ENCODE measurements at regions not wholly inside any gene's neighbourhood (a gene's known extent, or its start where the extent isn't known, plus 50 kb on each side); places are given as distances from the start of the nearest gene placed in this dataset.

- Histone ChIP-seq H3K9ac (ENCODE audit: low read length in 3 of 3) (no peak overlapping the region), H3K4me1 (ENCODE audit: control insufficient read depth in 2 of 3, insufficient read depth in 2 of 3, low read depth in 1 of 3, low read length in 3 of 3) (no peaks in the 10 kb centered on the region), H3K4me3 (ENCODE audit: low read length in 3 of 3) (no peak overlapping the region), H3K27ac (ENCODE audit: low read depth in 2 of 2, low read length in 2 of 2) (no peak overlapping the region), H3K27me3 (ENCODE audit: control insufficient read depth, insufficient read depth, low read length) (no peaks in the 10 kb centered on the region), H3K36me3 (ENCODE audit: control insufficient read depth in 2 of 3, insufficient read depth in 3 of 3, low read length in 3 of 3) (no peaks in the 10 kb centered on the region), H3K9me3 (ENCODE audit: control insufficient read depth in 2 of 3, insufficient read depth in 1 of 3, low read length in 3 of 3) (no peaks in the 10 kb centered on the region)
- intact Hi-C loops (cut with DNase I): no loop called here
- DNase-seq (no peak), FAIRE-seq (no peak)
- no peak for TF ChIP-seq CTCF (IDR thresholded peaks at IDR 0.05; ENCODE audit: borderline replicate concordance, extremely low read depth, insufficient read depth)
Measured at GRCh38 chr4:127425202-127425845, 207.4 kb upstream of the INTU start.

GRCh38 chr4:127425851-127426250 is 206.9 kb upstream of the INTU start:
- no peak for DNase-seq
- Histone ChIP-seq H3K4me1 (ENCODE audit: control insufficient read depth in 2 of 3, insufficient read depth in 2 of 3, low read depth in 1 of 3, low read length in 3 of 3) (no peaks in the 10 kb centered on the region), H3K27me3 (ENCODE audit: control insufficient read depth, insufficient read depth, low read length) (no peaks in the 10 kb centered on the region), H3K27ac (ENCODE audit: low read depth in 2 of 2, low read length in 2 of 2) (no peak overlapping the region), H3K9ac (ENCODE audit: low read length in 3 of 3) (no peak overlapping the region), H3K36me3 (ENCODE audit: control insufficient read depth in 2 of 3, insufficient read depth in 3 of 3, low read length in 3 of 3) (no peaks in the 10 kb centered on the region), H3K9me3 (ENCODE audit: control insufficient read depth in 2 of 3, insufficient read depth in 1 of 3, low read length in 3 of 3) (no peaks in the 10 kb centered on the region), H3K4me3 (ENCODE audit: low read length in 3 of 3) (no peak overlapping the region)
- intact Hi-C loops (cut with DNase I): no loop called here
- no peak for FAIRE-seq
- no peak for TF ChIP-seq CTCF (IDR thresholded peaks at IDR 0.05; ENCODE audit: borderline replicate concordance, extremely low read depth, insufficient read depth)

- FAIRE-seq (no peak), DNase-seq (no peak)
- no peak overlapping the region for H3K4me3 ChIP-seq (ENCODE audit: low read length in 3 of 3)
- intact Hi-C loops (cut with DNase I): no loop called here
- no peak overlapping the region for H3K27ac ChIP-seq (ENCODE audit: low read depth in 2 of 2, low read length in 2 of 2)
- no peaks in the 10 kb centered on the region for H3K36me3 ChIP-seq (ENCODE audit: control insufficient read depth in 2 of 3, insufficient read depth in 3 of 3, low read length in 3 of 3)
- no peaks in the 10 kb centered on the region for H3K9me3 ChIP-seq (ENCODE audit: control insufficient read depth in 2 of 3, insufficient read depth in 1 of 3, low read length in 3 of 3)
- H3K27me3 ChIP-seq (ENCODE audit: control insufficient read depth, insufficient read depth, low read length): no peaks in the 10 kb centered on the region
- TF ChIP-seq CTCF (IDR thresholded peaks at IDR 0.05; ENCODE audit: borderline replicate concordance, extremely low read depth, insufficient read depth): no peak
- H3K9ac ChIP-seq (ENCODE audit: low read length in 3 of 3): no peak overlapping the region
- peaks cover 0 to 7% (median 0%) of the 10 kb centered on the region in 3 donors for H3K4me1 ChIP-seq (ENCODE audit: control insufficient read depth in 2 of 3, insufficient read depth in 2 of 3, low read depth in 1 of 3, low read length in 3 of 3)
Measured at GRCh38 chr4:127441571-127441970, 191.2 kb upstream of the INTU start.

GRCh38 chr4:127445471-127445870 is 187.3 kb upstream of the INTU start:
- H3K4me1 ChIP-seq (ENCODE audit: control insufficient read depth in 2 of 3, insufficient read depth in 2 of 3, low read depth in 1 of 3, low read length in 3 of 3): peaks cover 0 to 7% (median 0%) of the 10 kb centered on the region in 3 donors
- no peaks in the 10 kb centered on the region for H3K9me3 ChIP-seq (ENCODE audit: control insufficient read depth in 2 of 3, insufficient read depth in 1 of 3, low read length in 3 of 3)
- no peak overlapping the region for H3K4me3 ChIP-seq (ENCODE audit: low read length in 3 of 3)
- H3K27me3 ChIP-seq (ENCODE audit: control insufficient read depth, insufficient read depth, low read length): no peaks in the 10 kb centered on the region
- no peak for TF ChIP-seq CTCF (IDR thresholded peaks at IDR 0.05; ENCODE audit: borderline replicate concordance, extremely low read depth, insufficient read depth)
- intact Hi-C loops (cut with DNase I): no loop called here
- FAIRE-seq: no peak
- no peaks in the 10 kb centered on the region for H3K36me3 ChIP-seq (ENCODE audit: control insufficient read depth in 2 of 3, insufficient read depth in 3 of 3, low read length in 3 of 3)
- H3K27ac ChIP-seq (ENCODE audit: low read depth in 2 of 2, low read length in 2 of 2): no peak overlapping the region
- no peak overlapping the region for H3K9ac ChIP-seq (ENCODE audit: low read length in 3 of 3)
- peak in 1 of 5 donors; percentile 20 for DNase-seq

All from kidney (tissue), 13 donors.